H1 (cell line): ENCODE measurements at regions not wholly inside any gene's neighbourhood (a gene's known extent, or its start where the extent isn't known, plus 50 kb on each side); places are given as distances from the start of the nearest gene placed in this dataset.

Experiments used
- CTCF ChIA-PET: fragments of 300-600 bp; sonication (Branson Sonifier 250); formaldehyde crosslinking; loops from one replicate; lab custom pipeline; 2021; ENCODE audit not compliant: partially characterized antibody; lab: Charles Lee
- POLR2A ChIA-PET: fragments of 300-600 bp; sonication (Branson Sonifier 250); formaldehyde crosslinking; loops from one replicate; lab custom pipeline; 2021; ENCODE audit warnings: inconsistent platforms; ENCODE audit not compliant: partially characterized antibody; lab: Charles Lee
- DNase-seq, 2 experiments: peaks; one replicate each; pipeline versions ENCODE4 v3.0.0 to v3.0.0-alpha.2; 2010 to 2022; ENCODE audit warnings: low spot score in 2 of 2, low read depth in 1 of 2, mixed read lengths in 1 of 2
- FAIRE-seq: peaks from 2 replicates; lab custom pipeline; 2011; peaks lifted over from hg19 to GRCh38; lab: Jason Lieb, UNC
- H2AFZ ChIP-seq: 2 replicates; pipeline ENCODE4 v1.8.1; 2012; ENCODE audit warnings: low read length, inconsistent platforms
- H2AK5ac ChIP-seq: 2 replicates; pipeline ENCODE4 v1.6.1; 2013; ENCODE audit warnings: low read depth, low read length
- H2BK120ac ChIP-seq: replicated peaks from 2 replicates; pipeline ENCODE3; 2013; ENCODE audit warnings: low read depth, low read length, inconsistent platforms
- H2BK12ac ChIP-seq: 2 replicates; pipeline ENCODE4 v1.6.1; 2013; ENCODE audit warnings: low read depth, low read length
- H2BK15ac ChIP-seq: 2 replicates; pipeline ENCODE4 v1.6.1; 2013; ENCODE audit warnings: low read length
- H2BK20ac ChIP-seq: 2 replicates; pipeline ENCODE4 v1.6.1; 2013; ENCODE audit warnings: low read length
- H2BK5ac ChIP-seq: 2 replicates; pipeline ENCODE4 v1.6.1; 2013; ENCODE audit warnings: low read depth, low read length
- H3K14ac ChIP-seq: 2 replicates; pipeline ENCODE4 v1.6.1; 2013; ENCODE audit warnings: inconsistent platforms; ENCODE audit not compliant: insufficient read length
- H3K18ac ChIP-seq: 2 replicates; pipeline ENCODE4 v1.6.1; 2013; ENCODE audit warnings: low read length; ENCODE audit errors: extremely low read depth
- H3K23ac ChIP-seq: 2 replicates; pipeline ENCODE4 v1.6.1; 2013; ENCODE audit warnings: inconsistent platforms; ENCODE audit not compliant: insufficient read length
- H3K23me2 ChIP-seq: 2 replicates; pipeline ENCODE4 v1.6.1; 2013; ENCODE audit warnings: low read depth, low read length
- H3K27ac ChIP-seq: 2 replicates; pipeline ENCODE4 v1.6.1; 2011; ENCODE audit warnings: low read depth, low read length, inconsistent platforms
- H3K27me3 ChIP-seq, 4 experiments: replicated peaks in 1 of 4; 1 replicate in 1 of 4; 2 replicates in 3 of 4; pipeline versions ENCODE4 v1.6.1 to v1.8.1; 2011 to 2013; ENCODE audit warnings: low read length in 3 of 4, mild to moderate bottlenecking in 3 of 4, inconsistent platforms in 2 of 4, mixed read lengths in 2 of 4, moderate library complexity in 1 of 4; ENCODE audit not compliant: control insufficient read depth in 3 of 4, insufficient read depth in 3 of 4; ENCODE audit errors: extremely low read depth in 1 of 4
- H3K36me3 ChIP-seq, 4 experiments: 2 replicates each; pipeline versions ENCODE4 v1.6.1 to v1.8.1; 2011 to 2013; ENCODE audit warnings: mild to moderate bottlenecking in 4 of 4, low read length in 3 of 4, moderate library complexity in 2 of 4, control low read depth in 1 of 4, inconsistent platforms in 1 of 4; ENCODE audit not compliant: insufficient read depth in 4 of 4, control insufficient read depth in 2 of 4
- H3K4ac ChIP-seq: replicated peaks from 2 replicates; pipeline ENCODE3; 2013; ENCODE audit warnings: low read length, low read depth, mixed read lengths, inconsistent platforms; ENCODE audit not compliant: insufficient read length
- H3K4me1 ChIP-seq, 4 experiments: replicated peaks in 1 of 4; 1 replicate in 1 of 4; 2 replicates in 3 of 4; pipeline versions ENCODE4 v1.6.1 to v1.8.1; 2011 to 2013; ENCODE audit warnings: low read length in 3 of 4, inconsistent platforms in 2 of 4, mixed read lengths in 1 of 4; ENCODE audit not compliant: insufficient read depth in 4 of 4, control insufficient read depth in 3 of 4
- H3K4me2 ChIP-seq, 2 experiments: 2 replicates each; pipeline versions ENCODE4 v1.6.1 to v1.8.1; 2011 to 2013; ENCODE audit warnings: low read depth in 2 of 2, low read length in 2 of 2, control low read depth in 1 of 2, inconsistent platforms in 1 of 2, mild to moderate bottlenecking in 1 of 2; ENCODE audit not compliant: insufficient read depth in 1 of 2
- H3K4me3 ChIP-seq, 4 experiments: fragments of 200-600, 300-600 bp in 1 of 4; sonication (generic), shearing (Covaris generic), sonication (Bioruptor Twin) in 1 of 4; 2 replicates each; pipeline versions ENCODE4 v1.5.1 to v1.8.1; 2011 to 2016; ENCODE audit warnings: low read length in 4 of 4, low read depth in 3 of 4, control low read depth in 2 of 4, inconsistent platforms in 2 of 4, mild to moderate bottlenecking in 2 of 4, mixed read lengths in 1 of 4, moderate library complexity in 1 of 4; ENCODE audit not compliant: insufficient read depth in 2 of 4; ENCODE audit errors: extremely low read depth in 1 of 4
- H3K56ac ChIP-seq: replicated peaks from 2 replicates; pipeline ENCODE3; 2013; ENCODE audit warnings: low read depth, mild to moderate bottlenecking, mixed read lengths, low read length, inconsistent platforms; ENCODE audit not compliant: insufficient read length
- H3K79me1 ChIP-seq: 2 replicates; pipeline ENCODE4 v1.6.1; 2013; ENCODE audit warnings: low read depth, low read length, control low read depth
- H3K79me2 ChIP-seq, 2 experiments: 2 replicates each; pipeline versions ENCODE4 v1.6.1 to v1.8.1; 2012 to 2013; ENCODE audit warnings: low read length in 2 of 2, mild to moderate bottlenecking in 2 of 2, inconsistent platforms in 1 of 2; ENCODE audit not compliant: insufficient read depth in 2 of 2, control insufficient read depth in 1 of 2
- H3K9ac ChIP-seq, 4 experiments: replicated peaks in 1 of 4; 1 replicate in 1 of 4; 2 replicates in 3 of 4; pipeline versions ENCODE4 v1.6.1 to v1.8.1; 2011 to 2013; ENCODE audit warnings: low read depth in 3 of 4, low read length in 3 of 4, control low read depth in 2 of 4, mild to moderate bottlenecking in 2 of 4, moderate library complexity in 2 of 4, inconsistent platforms in 1 of 4; ENCODE audit errors: extremely low read depth in 1 of 4
- H3K9me3 ChIP-seq, 2 experiments: 2 replicates each; pipeline versions ENCODE4 v1.6.1 to v1.8.1; 2012 to 2013; ENCODE audit warnings: mild to moderate bottlenecking in 2 of 2, moderate library complexity in 2 of 2, control low read depth in 1 of 2, inconsistent platforms in 1 of 2, low read depth in 1 of 2, low read length in 1 of 2, mixed read lengths in 1 of 2; ENCODE audit not compliant: insufficient read depth in 2 of 2
- H4K20me1 ChIP-seq, 2 experiments: replicated peaks in 1 of 2; 2 replicates each; pipeline versions ENCODE3 to v1.8.1; 2011 to 2013; ENCODE audit warnings: inconsistent platforms in 2 of 2, low read length in 2 of 2, mild to moderate bottlenecking in 1 of 2; ENCODE audit not compliant: insufficient read depth in 2 of 2, control insufficient read depth in 1 of 2
- H4K5ac ChIP-seq: 2 replicates; pipeline ENCODE4 v1.6.1; 2013; ENCODE audit warnings: low read length, low read depth, mixed read lengths, inconsistent platforms; ENCODE audit not compliant: insufficient read length
- H4K8ac ChIP-seq: 2 replicates; pipeline ENCODE4 v1.8.0; 2013; ENCODE audit warnings: mild to moderate bottlenecking, moderate library complexity, low read length, inconsistent platforms; ENCODE audit not compliant: insufficient read depth; ENCODE audit errors: extremely low read depth
- H4K91ac ChIP-seq: replicated peaks from 2 replicates; pipeline ENCODE3; 2013; ENCODE audit warnings: low read length, mixed read lengths, inconsistent platforms; ENCODE audit not compliant: insufficient read length
- CBX8 ChIP-seq: fragments of 300-800, 300-1000 bp; sonication (generic); IDR thresholded peaks from 2 replicates; pipeline ENCODE4 v1.7.1; 2016; ENCODE audit warnings: low read depth, low read length, borderline replicate concordance
- HDAC6 ChIP-seq: IDR thresholded peaks from one replicate; pipeline ENCODE4 v1.7.1; 2012; ENCODE audit warnings: low read depth, mild to moderate bottlenecking, inconsistent platforms, low read length, moderate library complexity
- SP2 ChIP-seq: IDR thresholded peaks from 2 replicates; pipeline ENCODE4 v1.6.1; 2012; ENCODE audit warnings: mild to moderate bottlenecking, low read length, inconsistent platforms
- TAF1 ChIP-seq: IDR thresholded peaks from 2 replicates; pipeline ENCODE4 v1.6.1; 2011; ENCODE audit warnings: mild to moderate bottlenecking, low read depth, low read length
- TCF12 ChIP-seq: IDR thresholded peaks from 2 replicates; pipeline ENCODE4 v1.6.1; 2011; ENCODE audit warnings: low read depth, mild to moderate bottlenecking, low read length
- WGBS, 2 experiments: shearing (Covaris generic) in 1 of 2; methylation state at CpG; one replicate each; pipeline versions ENCODE4 v1.1.6 to v1.1.7; 2013 to 2015; ENCODE audit warnings: low lambda C conversion rate in 2 of 2, mixed read lengths in 2 of 2, inconsistent platforms in 1 of 2, low coverage in 1 of 2, missing lambda C conversion rate in 1 of 2; ENCODE audit not compliant: insufficient replicate concordance in 2 of 2, insufficient coverage in 1 of 2, insufficient read length in 1 of 2; ENCODE audit errors: extremely low coverage in 1 of 2, missing lambda C conversion rate in 1 of 2; 5-methylcytosine and 5-hydroxymethylcytosine counted together

DNA sequence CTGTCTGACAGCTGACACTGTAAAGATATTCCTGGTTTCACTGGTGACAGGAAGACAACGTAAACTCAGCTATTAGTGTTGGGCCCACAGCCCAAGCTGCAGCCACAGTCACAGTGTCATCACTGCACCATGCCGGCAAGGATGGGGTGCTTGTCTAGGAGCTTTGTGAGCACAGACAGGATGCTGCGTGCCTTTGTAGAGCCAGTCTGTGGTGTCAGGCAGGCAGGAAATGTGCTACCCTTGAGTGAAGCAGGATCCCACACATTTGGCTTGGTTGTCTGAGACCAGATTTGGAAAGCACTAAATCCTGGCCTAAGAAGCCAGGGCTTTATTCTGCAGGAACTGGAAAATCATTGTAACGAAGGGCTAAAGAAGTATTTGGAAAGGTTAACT lies 121.6 kb upstream of the ADAMTS16 start:
- Histone ChIP-seq H2AFZ (no peak overlapping the region), H3K4me2 (no peak overlapping the region), H4K91ac (no peak overlapping the region), H3K9ac (no peak overlapping the region), H3K79me1 (no peaks in the 10 kb centered on the region), H4K8ac (no peak overlapping the region), H3K27me3 (no peaks in the 10 kb centered on the region), H3K4me3 (no peak overlapping the region), H3K36me3 (no peaks in the 10 kb centered on the region), H3K9me3 (no peaks in the 10 kb centered on the region), H3K23ac (no peak overlapping the region), H4K20me1 (no peaks in the 10 kb centered on the region), H2BK20ac (no peak overlapping the region), H3K18ac (no peak overlapping the region), H3K56ac (no peak overlapping the region), H3K4me1 (peaks cover 2 to 7% (median 4%) of the 10 kb centered on the region in 4 experiments; a peak in 4 of 7 replicates), H2BK12ac (no peak overlapping the region; the same call in 1 of the 2 replicates), H3K79me2 (no peaks in the 10 kb centered on the region), H3K27ac (no peak overlapping the region), H2BK120ac (no peak overlapping the region), H3K23me2 (no peaks in the 10 kb centered on the region), H3K14ac (no peak overlapping the region), H2BK15ac (no peak overlapping the region), H3K4ac (no peak overlapping the region), H2BK5ac (no peak overlapping the region), H4K5ac (no peak overlapping the region), H2AK5ac (no peak overlapping the region)
- POLR2A ChIA-PET = no interaction called here
- CTCF ChIA-PET = interaction anchor here (1.1 kb wide), 1 partner anchor 77 kb away, joined by 3 read pairs; no protein-coding TSS in a partner anchor
- 95% methylated on average over 4 of the region's 4 CpGs; no CpG with 5 or more reads in 1 of the 2 experiments for WGBS, 2 experiments
- no peak for FAIRE-seq
- no peak for TF ChIP-seq CBX8
- TF ChIP-seq TAF1 = no peak
- TF ChIP-seq HDAC6 = no peak
- no peak for TF ChIP-seq TCF12
- no peak for TF ChIP-seq SP2
- no peak for DNase-seq
